AG10803 (cell line): ENCODE measurements at regions not wholly inside any gene's neighbourhood (a gene's known extent, or its start where the extent isn't known, plus 50 kb on each side); places are given as distances from the start of the nearest gene placed in this dataset.

Source experiments
- DNase-seq: peaks from one replicate; pipeline ENCODE4 v3.0.0; 2010; ENCODE audit warnings: low read depth
- H3K4me3 ChIP-seq: 2 replicates; pipeline ENCODE4 v1.5.1; 2011; ENCODE audit warnings: mild to moderate bottlenecking, low read length, control low read depth
- CTCF ChIP-seq: conservative IDR thresholded peaks from 2 replicates; pipeline ENCODE4 v1.5.1; 2011; ENCODE audit warnings: mild to moderate bottlenecking, low read length, control low read depth, inconsistent platforms

GRCh38 chr12:96143827-96144565, 50.2 kb upstream of the ELK3 start:
- TF ChIP-seq CTCF: no peak
- H3K4me3 ChIP-seq: no peak overlapping the region
- DNase-seq: no peak
